Glomerular visceral epithelial cell (primary cell): ENCODE measurements at regions not wholly inside any gene's neighbourhood (a gene's known extent, or its start where the extent isn't known, plus 50 kb on each side); places are given as distances from the start of the nearest gene placed in this dataset.

ENCODE experiments used
- DNase-seq: peaks from one replicate; pipeline ENCODE4 v3.0.0-alpha.2; 2016; ENCODE audit errors: extremely low spot score

DNA sequence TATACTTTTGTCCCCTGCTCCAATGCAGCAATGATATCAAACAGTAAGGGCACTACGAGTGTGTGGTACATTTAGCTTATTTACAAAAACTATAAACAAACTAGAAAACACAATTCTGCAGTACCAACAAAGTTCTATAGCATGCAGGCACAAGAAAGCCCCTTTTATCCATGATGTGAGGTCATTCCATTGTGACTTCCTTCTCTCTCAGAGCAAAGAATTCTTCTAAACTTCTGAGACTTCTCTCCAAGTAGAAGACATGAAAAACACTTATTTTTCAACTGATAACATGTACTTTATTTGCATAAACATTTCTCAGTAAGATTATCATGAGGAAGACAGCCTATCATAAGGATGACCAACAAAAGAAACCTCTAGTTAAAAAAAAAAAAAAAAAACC is 569.8 kb downstream of the TLE1 start:
- DNase-seq = no peak

DNA sequence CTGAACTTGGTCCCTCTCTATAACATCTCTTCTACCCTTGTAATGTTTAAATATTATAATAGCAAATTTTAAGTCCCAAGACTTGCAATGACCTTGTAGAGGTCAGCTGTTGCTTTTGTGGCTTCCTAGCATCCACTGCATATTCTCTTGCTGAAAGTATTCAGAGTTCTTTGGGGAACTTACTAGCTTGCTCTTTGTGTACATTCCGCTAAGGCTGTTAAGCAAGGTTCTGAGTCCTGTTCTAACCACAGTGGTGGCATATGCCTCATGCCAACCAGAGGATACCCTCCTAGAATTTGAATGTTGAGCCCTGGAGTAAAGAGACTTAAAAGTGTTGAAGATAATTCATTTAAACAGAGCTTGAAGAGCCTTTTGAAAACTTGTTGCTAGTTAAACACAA is 570.9 kb downstream of the TLE1 start:
- no peak for DNase-seq

DNA sequence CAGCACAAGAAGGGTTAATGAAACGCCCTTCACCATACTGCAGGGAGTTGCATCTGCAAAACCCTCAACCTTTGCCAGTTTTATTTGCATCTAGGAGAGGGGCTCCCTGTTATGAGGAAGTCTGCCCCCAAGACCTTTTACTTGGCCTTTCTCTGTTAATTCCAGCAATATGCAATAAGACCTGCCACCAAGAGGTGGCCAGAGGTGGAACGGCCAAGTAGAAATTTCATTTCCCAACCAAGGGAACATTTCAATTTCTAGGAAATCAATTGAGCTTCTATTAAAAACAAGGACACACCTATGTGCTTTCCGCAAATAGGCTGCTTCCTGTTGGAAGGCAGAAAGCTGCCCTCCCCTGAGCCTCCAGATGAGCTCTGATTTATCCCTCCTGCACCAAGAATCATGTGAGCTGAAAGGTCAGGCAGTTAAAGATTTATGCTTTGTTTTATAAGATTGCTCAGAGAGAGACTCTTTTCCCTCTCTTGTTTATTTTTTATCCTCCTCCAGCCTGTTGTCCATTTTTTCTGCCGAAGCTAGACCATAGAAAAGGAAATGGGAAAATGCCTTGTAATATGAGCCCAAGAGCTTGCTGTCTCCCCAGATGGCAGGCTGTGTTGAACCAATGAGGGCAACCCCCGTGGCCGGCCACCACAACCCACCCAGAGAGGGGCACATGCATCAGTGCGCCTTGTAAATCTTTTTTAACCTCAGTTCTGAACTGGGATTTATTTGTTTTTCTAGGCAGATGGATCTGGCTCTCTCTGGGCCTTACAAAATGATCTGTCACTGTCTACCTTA is 572.8 kb downstream of the TLE1 start:
- no peak for DNase-seq

DNA sequence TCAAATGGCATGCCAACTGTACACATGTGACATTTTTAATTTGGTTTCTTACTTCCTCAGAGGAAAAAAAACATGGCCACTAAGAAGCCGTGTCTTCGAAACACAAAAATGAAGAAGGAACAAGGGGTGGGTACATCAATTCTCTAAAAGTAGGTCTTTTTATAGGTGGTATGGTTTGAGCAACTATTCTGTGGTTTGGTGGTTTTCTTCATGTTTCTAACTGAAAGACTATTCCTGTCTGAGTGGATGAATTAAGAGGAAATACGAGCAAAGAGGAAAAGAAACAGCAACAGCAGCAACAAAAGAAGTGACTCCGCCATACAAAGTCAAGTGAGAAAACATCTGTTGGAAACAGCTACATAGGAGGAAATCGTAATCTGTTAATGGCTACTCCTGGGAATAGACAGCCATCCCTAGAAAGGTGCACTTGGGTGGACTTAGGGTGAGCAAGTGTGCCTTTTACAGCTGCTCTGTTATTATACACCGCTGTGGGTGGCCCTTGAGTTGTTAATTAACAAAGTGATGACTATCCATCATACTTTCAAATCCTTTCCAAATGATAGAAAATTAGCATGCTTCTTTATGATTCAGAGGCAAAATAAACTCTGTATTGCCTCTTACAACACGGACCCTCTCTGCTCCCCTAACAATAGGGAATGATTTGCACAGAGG is 575.8 kb downstream of the TLE1 start:
- no peak for DNase-seq

DNA sequence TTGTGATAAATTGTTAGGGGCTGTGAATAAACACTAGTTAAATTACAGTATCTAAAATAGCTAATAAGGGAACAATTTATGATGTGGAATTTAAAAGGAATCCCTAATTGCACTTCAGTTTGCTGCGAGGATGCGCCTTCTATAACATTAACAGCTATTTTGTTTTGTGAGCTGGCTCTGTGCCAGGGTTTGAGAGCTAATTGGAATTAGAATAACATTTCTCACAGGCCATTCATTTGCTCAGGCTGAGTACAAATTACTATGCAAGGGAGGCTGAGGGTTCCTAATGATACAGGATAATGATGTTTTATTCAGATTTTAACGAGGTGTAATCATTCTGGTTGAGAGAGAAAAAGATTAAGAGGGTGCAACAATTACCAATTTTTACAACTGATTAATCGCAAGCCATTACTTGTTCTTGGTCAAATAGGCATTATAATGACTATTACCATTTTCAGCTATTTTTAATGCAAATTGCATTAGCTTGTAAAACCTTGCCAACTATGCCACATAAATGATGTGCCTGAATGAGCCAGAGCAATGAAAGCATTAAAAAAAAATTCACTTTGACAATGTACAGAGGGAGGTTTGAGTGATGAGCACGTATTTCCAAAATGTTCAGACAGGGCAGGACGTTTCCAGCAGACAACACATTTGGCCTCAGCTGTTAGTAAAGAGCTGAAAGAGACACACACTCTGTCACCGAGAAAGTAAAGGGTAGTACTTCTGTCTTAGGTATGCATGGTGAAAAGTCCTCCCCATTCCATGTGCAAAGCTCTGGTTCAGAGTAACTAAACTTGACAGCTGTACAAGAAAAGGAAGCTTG is 576.5 kb downstream of the TLE1 start:
- DNase-seq = no peak

DNA sequence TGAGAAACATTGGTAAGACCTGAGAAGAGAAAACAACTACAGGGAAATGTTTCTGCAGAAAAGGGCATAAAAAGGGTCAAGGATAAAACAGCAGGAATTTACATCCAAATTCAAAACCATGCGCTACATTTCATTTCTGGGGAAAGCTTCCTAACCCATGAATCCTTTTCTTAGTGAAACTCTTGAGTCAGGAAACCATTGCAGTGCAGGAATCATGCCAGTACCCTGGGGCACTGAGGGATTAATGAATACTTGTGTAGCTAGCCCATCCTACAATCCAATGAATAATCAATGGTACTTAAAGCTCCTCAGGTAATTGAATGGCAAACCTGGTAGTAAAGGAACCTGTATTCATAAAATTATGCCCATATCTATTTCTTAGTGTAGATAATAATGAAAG is 580.5 kb downstream of the TLE1 start:
- DNase-seq = no peak

DNA sequence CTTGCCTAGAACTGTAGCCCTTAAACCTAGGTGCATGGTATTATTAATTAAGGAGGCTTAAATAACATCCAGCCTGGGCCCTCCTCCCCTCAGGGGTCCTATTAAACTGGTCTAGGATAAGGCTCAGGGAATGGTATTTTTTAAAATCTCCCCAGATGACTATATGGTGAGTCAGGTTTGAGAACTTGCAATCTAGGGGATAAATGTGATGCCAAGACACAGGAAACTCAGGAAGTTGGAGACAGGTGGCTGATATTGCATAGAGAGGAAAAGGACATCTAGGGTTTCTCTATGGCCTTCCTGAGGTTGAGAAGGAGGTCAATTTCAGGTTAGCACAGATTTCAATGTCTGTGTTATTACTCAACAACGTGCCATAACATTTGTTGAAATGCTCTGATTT is 581.0 kb downstream of the TLE1 start:
- peak; percentile 27 for DNase-seq

DNA sequence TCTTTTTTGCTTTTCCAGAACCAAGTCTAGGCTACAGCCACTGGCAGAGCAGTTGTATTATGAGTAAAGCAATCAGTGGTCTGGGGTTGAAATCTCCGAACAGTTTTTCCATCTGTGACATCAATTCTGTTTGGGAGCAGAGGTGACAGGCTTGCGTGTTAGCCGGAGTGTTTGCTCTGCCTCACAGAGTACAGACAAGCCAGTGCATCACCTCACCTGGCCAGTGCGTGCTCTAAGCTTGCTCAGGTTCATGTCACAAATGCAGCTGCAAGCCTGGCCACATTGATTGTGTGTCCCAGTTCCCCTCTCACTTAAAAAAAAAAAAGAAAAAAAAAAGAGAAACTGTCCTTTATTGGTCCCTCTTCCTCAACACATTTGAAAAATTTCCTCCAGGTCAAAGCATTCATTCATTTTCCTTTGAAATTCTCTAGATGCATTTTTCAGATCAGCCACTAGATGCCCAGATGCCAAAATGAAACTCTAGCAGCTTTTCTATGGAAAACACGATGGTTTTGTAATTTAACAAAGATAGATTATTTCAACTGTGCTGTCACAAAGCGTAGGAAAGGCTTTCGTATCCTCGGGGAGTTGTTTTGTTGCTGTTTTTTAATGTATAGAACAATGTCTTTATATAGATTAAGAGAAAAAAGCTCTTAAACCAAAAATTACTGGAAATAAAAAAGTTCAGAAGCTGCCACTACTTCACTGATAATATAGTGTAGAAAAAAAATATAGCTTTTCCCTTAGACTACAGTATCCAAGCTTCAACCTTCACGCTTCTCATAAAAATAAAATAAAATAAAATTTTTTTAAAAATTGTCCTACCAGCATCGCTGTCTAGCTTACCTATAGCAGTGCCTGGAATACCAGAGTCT is 585.5 kb downstream of the TLE1 start:
- DNase-seq = no peak

DNA sequence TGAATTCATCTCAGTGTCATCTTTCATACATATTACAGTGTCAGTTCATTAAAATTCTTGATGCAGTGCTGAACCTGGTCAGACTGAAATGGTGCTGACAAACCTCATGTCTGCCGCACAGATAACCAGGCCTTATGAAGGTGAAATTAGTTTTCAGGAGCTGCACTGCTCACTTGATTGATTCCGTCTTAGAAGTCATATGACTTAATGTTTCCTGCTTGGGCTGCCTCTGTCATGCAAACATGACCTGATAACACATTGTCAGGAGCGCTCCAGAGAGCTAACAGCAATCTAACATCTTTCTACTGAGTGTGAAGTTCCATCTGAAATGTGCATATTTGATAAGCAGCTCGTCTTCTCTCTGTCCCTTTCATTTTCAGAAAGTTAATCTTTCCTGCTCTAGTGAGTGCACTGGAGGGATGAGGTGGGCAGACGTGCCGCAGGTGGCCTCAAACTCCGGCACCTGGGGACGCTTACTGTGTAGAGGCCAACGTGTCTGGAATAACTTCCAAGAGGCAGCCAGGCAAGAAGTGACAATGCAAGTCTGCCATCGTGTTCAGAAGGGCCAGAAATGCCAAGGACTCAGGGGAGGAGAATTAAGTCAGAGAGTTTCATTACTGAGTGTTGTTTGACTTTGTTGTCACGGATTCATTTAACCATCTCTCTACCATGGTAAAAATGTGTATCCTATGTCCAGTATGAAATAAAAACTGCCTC is 592.1 kb downstream of the TLE1 start:
- no peak for DNase-seq

DNA sequence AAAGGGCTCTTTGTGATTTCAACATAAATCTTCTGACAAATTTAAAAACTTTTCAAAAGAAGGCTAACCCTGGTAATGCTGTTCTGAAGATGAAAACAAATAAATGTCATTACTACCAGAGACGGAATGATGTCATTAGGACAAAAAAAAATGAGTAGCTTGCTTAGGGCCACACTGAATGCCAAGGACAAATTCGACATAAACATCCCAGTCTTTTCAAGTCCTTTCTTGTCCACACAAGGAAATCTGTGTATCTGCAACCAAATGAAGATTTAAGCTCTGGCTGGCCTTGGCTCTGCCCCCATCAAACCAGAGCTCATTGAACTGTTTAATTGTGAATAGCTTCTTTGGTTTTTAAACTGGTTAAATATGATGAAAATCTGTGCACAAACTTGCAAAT is 592.7 kb downstream of the TLE1 start:
- no peak for DNase-seq

DNA sequence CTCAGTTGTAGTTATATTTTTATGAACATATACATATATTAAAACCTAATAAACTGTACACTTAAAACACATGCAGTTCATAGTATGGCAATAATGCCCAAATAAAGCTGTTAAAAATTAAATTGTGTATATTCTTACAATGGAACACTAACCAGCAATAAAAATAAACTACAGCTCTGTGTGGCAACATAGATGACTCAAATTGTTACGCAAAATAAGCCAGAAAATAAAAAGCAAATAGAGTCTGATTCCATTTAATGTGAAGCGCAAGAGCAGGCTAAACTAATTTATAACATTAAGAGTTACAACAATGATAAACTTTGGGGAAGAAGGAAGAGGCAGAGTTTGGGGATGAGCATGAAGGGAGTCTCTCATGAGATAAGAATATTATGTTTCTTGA is 597.3 kb downstream of the TLE1 start:
- DNase-seq = no peak

DNA sequence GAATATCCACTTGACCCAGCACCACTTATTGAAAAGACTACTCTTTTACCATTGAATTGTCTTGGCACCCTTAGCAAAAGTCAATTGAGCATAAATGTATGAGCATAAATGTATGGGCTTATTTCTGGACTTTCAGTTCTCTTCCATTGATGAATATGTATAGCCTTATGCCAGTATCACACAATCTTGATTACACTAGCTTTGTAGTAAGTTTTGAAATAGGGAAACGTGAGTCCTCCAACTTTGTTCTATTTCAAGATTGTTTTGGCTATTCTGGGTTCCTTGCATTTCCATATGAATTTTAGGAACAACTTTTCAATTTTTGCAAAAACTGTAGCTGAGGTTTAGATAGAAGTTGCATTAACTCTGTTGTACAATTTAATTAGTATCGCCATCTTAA is 601.0 kb downstream of the TLE1 start:
- no peak for DNase-seq

DNA sequence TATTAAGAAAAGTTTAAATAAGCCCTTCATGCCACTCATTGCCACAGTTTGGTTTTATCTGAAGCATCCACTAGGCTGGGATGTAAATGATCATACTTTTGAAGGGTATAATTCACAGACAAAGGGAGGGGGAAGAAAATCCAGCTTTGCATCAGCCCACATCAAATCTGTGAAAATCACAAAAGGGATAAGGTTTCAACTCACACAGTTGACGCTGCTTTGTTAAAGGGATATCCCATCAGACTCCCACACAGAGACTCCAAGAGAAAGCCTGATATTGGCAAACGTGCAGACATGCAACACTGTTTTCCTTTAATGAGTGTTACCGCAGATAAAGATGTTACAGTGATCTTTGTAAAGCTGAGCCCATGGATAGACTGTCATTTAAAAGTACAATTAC is 602.9 kb downstream of the TLE1 start:
- DNase-seq = no peak

DNA sequence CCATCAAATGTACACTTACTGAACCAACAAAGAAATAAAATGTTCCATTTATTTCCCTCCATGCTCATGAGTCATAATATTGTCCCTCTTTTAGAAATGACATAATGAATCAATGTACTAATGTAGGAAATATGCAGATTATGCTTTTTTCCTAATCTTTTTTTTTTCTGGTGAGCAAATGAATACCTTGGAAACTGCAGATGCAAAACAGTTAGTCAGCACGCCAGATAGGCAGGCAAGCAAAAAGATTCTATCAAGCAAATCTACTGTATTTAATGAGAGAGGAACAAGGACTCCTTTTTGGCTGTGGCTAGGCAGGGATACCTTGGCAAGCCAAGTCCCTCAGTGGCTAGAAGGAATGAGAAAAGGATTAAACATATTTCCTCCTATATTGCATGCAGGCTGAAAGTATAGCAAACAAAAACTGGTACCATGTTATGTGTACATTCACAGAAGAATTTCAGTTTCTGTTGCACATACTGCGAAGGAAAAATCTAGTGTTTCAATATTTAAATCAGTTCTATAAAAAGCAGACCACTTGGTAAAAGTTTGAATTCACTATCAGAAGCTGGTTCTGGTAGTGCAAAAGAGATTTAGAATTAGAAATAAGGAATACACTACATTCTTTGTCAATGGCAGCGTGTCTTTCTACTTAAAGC is 605.4 kb downstream of the TLE1 start:
- DNase-seq = no peak

DNA sequence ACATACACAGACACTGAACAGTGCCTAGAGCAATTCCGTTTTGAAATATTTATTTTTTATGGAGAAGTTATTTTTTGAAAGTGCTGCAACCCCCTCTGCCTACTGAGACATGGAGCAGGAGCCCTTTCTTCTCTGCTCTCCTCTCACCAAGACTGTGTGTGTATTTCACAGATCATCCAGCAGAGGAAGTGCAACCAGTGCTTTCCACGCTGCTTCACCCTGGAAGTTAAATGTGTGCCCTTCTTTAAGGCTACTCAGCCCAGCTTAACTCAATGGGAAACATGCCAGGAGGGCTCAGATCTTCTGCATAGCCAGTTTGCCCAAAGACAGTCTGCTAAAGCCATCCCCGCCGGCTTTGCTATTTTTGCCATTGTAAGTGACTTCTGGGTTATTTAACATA is 606.3 kb downstream of the TLE1 start:
- no peak for DNase-seq

DNA sequence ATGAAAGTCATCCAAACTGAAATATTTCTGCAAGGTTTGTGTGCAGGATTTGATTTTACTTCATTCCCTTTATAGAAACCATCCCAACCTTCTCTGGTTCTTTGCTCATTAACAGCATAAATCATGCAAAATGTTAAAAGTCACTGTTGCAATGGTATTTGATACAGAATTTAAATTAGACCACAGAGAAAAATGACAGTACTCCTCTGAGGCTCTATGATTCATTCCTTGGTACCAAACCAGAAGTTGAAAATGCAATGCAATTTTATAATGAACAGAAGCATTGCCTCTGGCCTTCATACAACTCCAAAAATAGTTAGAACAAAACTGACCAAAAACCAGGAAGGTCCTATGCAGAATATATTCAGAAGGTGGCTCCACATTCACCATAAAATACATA is 607.1 kb downstream of the TLE1 start:
- DNase-seq = no peak

DNA sequence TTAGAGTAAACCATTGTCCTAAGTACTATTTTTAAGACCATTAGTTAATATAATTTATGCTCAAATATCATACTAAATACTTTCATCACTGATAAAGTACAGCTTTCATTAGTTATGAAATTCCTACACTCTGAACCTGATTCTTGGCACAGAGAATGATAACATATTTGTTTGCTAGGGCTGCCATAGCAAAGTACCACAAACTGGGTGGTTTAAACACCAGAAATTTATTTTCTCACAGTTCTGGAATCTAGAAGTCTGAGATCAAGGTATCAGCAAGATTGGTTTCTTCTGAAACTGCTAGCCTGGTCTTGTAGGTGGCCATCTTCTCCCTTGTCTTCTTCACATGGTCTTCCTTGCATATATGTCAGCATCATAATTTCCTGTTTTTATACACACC is 608.4 kb downstream of the TLE1 start:
- no peak for DNase-seq

DNA sequence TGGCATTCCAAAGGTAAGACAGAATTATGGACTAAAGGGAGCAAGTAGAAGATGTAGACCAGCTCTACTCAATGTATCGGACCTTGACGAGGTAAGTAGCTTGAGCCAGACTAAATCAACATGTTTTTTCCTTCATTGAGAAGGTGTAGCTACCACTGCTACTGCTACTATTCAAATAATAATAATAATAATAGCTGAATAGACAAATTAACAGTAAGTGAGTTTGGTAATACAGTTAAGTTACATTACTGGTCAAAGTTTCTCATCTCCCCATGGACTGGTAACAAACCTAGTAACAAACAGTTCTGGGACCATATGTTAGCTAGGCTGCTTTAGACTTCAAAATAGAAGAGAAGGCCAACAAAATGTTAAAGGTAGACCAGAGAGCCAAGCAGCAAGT is 609.2 kb downstream of the TLE1 start:
- DNase-seq = no peak

DNA sequence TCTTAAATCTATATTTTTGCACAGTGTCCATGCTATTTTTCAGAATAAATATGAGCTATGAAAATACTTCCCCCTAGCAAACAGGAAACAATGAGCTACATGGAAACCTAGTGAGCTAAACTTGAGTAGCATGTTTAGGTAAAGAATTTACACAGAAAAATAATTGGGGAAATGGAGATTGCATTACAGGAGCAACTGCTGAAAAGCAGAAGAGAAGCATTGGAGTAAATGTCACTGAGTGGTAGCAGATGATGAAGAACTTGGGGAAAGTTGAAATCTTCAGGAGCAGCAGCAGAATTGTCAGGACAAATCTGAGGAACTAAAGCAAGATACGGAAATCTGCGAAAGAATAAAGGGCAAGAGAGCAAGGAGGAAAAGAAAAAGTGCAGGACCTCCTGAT is 610.3 kb downstream of the TLE1 start:
- no peak for DNase-seq

DNA sequence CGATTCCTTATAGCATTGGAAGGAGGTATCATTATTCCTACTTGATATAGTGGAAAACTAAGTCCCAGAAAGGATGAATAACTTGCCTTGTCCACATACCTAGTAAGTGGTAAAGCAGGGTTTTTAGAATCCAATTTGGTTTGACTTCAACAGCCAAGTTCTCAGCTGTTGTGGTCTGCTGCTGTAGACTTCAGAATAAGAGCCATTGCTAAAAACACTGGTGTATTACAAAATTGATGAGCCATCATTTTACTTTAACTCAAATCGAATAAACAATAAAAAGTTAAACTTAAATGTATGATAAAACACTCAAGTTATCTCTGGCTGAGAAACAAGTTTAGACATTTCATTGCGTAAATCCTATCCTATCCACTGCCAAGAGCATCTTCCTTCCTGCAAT is 610.8 kb downstream of the TLE1 start:
- DNase-seq = no peak

DNA sequence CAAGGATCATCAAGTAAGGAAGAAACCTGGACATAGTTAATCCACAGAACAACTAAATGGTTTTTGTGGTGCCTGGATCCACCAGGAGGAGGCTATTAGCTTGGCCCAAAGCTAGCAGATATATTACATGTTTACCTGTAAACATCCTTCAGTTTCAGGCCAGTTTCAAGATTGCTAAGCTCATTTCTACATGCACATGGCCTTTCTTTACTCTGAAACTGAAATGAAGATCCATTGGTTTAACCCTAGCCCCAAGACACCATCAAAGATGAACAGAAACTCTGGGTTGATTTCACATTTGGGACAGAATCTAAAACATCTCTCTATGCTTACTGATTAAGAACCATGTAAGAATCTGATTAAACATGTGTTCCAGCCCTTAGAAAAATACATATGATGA is 611.8 kb downstream of the TLE1 start:
- DNase-seq = no peak
